Activated CD4-positive, alpha-beta T cell treated with anti-CD3 and anti-CD28 coated beads, Interleukin-2, amount 50 U/mL, for 24 hours (primary cell): ENCODE measurements at regions not wholly inside any gene's neighbourhood (a gene's known extent, or its start where the extent isn't known, plus 50 kb on each side); places are given as distances from the start of the nearest gene placed in this dataset.

Source experiments
- DNase-seq, 2 donors: peaks; one replicate each; pipeline ENCODE4 v3.0.0-alpha.2; 2020; ENCODE audit warnings: low read depth in 1 of 2, low spot score in 1 of 2

GRCh38 chr5:167759057-167759821, 532.2 kb upstream of the WWC1 start:
- no peak for DNase-seq

DNA sequence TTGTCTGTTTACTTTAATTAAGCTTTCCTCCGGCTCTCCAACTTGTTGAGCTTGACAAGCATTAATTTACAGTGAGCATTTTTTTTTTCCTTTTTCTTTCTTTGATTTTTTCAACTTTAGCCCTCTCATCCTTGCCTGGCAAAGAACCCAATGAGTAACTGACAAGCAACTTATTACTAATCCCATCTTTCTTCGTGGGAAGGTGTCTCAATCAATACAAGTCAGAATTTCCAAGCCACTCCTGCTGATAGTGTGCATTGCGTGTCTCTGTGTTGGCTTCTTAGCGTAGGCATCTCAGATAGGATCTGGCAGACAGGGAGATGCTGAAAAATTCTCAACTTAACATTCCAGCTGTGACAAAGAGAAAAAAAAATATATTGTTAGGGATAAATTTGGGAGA, 527.7 kb upstream of the WWC1 start:
- no peak for DNase-seq

DNA sequence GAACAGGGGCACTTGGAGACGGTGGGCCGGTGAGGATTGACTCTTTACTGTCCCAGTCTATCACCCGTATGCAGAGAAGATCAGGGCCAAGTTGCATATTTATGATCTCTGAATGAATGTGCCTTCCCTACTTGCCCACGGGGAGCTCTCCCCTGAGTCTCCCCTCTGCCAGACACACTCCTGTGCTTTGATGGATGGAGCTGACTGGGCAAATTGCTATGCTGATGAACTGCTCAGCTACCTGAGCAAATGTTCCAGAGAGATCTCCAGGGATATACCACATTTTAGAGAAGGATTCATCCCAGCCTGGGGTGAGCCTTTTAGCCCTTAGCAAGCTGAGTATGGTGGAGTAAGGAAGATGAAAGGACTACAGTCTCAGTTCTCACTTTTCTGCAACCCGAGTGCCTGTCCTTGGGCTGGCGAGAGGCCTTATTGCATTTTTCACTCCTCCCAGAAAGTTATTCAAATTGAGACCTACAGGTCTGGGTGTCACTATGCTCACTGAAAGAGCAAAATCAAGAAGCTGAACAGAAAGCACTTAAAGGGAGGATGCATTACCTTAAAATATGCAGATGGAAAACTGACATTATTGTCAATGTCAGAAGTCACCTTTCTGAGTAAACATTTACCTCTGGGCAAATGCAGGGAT, 526.7 kb upstream of the WWC1 start:
- DNase-seq: no peak

DNA sequence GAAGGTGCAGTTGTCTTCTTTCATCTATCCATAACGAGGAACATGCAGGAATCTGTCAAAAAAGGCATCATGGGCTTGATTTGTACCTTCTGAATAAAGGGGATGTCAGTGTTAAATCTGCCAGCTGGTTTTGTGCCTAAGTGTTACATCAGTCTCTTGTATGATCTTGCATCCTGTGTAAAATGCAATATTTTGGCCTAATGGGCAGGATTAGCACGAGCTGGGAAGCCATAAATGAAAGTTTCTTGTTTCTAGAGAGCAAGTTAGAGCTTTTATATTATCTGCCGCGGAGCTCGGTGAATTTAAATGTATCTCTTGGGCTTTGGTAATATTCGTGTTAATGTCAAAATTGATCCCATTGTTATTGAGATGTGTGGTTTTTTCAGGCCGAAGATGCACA, 526.1 kb upstream of the WWC1 start:
- no peak for DNase-seq

- no peak for DNase-seq
Observed at GRCh38 chr5:167766957-167767356, 524.5 kb upstream of the WWC1 start.

DNA sequence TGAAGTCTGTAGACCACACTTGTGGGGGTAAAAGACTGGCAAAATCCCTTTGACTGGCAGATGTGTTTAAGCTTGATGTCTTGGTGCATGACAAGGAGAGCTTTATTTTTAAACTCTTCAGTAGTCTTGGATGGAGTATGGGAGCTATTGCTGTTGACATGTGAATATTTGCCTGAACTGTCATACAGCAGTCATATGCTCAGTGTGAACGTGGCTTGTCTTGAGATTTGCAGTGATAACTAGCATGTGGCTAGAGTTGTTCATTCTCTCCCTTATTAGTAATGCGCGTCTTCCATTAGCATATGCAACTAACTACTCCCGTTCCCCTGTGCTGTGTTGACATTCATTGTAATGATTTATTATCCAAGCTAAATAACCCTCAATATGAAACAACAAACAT, 523.6 kb upstream of the WWC1 start:
- DNase-seq: no peak

GRCh38 chr5:167769846-167770413, 521.5 kb upstream of the WWC1 start:
- DNase-seq: no peak

GRCh38 chr5:167770461-167770860, 521.0 kb upstream of the WWC1 start:
- DNase-seq: no peak

DNA sequence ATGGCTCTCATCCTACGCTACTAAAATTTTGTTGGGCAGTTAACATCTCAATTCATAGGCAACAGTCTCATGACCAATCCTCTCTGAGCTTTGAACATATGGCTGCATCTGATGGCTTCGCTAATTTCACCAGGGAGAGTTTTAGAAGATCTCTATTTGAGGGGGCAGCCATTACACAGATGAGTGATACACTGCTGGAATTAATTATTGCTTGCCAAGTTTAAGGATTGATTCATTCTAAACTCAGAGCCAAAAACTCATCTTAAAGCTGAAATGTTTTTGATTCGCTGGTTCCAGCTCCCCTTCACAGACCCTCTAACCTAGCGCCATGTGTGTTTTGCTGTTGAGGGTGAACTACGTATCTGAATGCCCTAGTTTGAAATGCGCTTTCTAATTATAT, 519.9 kb upstream of the WWC1 start:
- no peak for DNase-seq

DNA sequence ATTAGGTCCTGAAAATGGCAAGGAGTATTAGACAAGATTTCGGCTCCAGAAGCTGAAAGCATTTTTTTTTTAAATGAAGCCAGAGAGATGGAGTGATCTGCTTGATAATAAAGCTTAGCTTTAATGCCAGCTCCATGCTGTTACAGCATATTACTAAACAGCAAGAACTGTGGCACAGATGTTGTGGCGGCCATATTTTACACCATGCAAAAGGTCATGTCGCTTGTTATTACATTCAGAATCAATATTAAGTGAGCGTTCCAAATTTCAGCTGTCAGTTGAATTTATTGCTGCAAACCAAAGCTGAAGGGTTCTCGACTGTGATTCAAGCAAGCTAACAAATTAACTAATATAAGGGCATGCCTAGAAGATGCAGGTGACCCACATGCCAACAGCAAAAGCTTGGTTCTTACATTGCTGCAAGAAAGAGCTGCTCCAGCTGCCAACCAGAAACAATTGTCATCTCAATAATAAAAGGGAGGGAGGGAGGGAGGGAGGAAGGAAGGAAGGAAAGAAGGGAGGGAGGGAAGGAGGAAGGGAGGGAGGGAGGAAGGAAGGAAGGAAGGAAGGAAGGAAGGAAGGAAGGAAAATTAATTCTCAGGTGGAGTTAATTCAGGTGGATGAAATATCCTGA, 517.7 kb upstream of the WWC1 start:
- no peak for DNase-seq

- DNase-seq: no peak
Observed at GRCh38 chr5:167777746-167778145, 513.7 kb upstream of the WWC1 start.

- DNase-seq: no peak
Observed at GRCh38 chr5:167778228-167778627, 513.2 kb upstream of the WWC1 start.

GRCh38 chr5:167779644-167780043, 511.8 kb upstream of the WWC1 start:
- DNase-seq: no peak

GRCh38 chr5:167780177-167780576, 511.3 kb upstream of the WWC1 start:
- DNase-seq: no peak

DNA sequence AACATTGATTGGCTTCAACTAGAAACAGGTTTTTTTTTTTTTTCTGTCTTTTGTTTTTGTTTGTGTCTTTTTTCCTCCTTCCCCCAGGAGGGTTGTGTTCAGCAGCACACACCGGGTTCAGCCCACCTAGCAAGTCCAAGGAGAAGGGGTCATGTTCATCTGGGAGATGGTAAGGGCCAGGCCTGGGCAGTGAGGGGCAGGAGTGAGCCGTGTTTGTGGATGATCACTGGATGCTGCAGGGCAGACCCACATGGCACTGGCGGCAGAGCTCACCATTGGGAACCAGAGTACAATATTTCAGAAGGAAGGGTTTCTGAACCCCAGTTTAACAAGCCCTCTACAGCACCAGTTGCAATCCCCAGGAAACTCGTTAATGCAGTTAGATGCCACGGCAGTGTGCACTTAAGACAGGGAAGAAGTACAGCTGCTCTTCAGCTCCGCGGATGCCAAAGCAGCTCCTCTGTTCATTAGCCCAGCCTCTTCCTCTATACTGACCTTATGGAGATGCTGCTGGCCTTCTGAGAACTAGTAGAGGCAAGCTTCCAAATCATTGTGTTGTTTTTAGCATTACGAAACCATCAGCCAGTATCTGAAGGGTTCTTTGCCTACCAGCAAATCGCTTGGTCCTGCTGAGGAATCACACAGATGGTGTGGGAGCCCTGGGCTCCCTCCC, 508.2 kb upstream of the WWC1 start:
- DNase-seq: no peak

DNA sequence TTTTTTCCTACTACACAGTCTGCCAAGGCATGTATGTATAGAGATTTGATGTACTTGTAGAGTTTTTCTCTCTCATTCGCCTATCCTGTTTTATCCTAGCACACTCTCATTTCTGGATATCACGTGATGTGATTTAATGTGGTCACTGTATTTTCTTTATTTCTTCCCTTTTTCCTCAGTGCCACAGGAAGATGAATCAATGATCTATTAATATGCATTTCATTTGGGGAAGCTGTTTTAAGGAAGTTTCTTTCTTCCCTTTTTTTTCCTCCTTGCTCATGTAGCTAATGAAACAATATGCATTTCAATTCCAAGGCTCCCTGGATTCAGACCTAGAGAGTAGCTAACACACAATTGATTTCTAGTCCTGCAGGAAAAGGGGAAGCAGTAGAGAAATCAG, 506.3 kb upstream of the WWC1 start:
- DNase-seq: no peak

- no peak for DNase-seq
Observed at GRCh38 chr5:167785901-167786300, 505.5 kb upstream of the WWC1 start.

DNA sequence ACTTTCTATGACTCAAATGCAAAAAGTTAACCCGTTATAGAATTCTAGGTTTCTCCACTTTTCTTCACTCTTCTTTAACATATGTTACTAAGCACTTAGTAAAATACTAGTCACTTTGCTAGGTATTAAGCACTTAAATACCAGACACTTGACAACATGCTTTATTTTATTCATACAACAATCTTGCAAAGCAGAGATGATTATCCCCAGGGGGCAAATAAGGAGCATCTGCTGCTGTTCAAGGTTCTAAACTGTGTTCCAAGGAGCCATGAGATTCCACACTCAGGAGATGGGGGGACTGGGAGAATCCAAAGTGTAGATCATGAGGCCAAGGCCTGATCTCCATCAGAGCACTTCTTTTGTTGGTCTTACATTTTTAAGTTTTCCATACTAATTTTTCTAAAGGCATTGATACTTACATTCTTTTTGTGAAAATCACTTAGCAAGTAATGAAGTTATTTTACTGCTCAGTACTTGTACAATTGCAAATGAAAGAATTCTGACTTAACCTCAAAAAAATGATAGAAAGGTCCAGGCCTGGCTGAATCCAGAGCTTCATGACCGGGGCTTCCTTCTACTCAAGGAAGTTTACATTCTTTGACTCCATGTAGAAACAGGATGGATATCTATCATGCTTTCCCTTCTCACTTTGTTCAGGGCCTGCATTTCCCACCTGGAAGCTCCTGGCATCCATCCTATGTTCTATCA, 504.4 kb upstream of the WWC1 start:
- no peak for DNase-seq

DNA sequence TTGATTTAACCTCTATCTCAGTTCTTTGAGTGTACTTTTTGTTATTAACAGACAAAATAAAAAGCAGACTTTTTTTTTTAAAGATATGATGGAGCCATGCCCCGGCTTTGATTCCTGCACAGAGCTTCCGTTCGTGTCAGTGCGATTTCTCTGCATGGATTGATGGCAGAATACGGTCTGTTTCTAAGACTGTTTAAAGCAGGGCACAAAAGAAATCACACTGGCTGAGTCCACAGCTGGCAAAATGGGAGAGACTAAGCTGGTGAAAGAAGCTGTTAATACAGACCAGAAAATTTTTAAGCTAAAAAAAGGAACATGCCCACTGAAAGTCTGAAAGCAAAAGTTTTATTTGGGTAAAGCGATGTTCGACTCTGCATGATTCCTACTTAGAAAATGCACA, 501.4 kb upstream of the WWC1 start:
- no peak for DNase-seq

DNA sequence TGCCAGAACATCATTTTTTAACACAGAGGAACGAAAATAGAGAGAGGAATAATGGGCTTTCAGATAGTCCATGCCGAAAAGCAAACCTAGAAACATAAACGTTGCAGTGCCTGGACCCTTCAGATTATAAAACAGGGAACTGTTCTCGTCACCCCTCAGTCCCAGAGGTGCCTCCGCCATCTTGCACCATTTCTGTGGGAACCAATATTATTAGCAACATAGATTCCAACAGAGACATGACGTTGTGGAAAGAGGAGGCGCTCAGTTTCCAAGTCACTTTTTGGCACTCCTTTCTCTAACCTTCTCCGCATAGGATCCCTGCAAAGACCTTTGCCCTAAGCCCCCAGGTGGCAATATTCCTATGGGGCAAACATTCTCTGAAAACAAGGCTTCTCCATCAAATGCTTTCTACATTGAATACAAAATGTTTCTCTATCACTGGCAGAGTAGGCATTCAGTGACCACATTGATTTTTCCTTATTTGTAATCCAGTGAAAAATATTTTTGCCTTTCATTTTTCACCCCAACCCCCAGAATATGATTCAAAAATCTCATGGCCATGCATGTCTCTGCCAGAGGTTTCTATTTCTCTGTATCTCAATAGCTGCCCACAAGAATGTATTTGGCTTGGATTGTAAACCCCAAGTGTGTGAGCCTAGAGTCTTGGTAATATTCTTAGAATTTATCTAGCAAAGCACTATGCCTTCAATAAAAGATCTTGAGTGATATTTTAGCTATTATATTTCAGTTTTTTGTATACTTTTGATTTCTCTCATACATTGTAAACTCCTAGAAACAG, 500.8 kb upstream of the WWC1 start:
- no peak for DNase-seq
